Right renal pelvis (tissue), 4 donors: ENCODE measurements at regions not wholly inside any gene's neighbourhood (a gene's known extent, or its start where the extent isn't known, plus 50 kb on each side); places are given as distances from the start of the nearest gene placed in this dataset.
"Not testable (repeated sequence)": the region's sequence is repeated elsewhere in the genome, so short reads cannot be mapped to it uniquely, and the experiment has no call there.

Source experiments
- DNase-seq, 4 donors: peaks; one replicate each; pipeline ENCODE4 v3.0.0-alpha.2; 2013; ENCODE audit warnings: low read depth in 4 of 4, low spot score in 3 of 4, missing footprints in 1 of 4

DNA sequence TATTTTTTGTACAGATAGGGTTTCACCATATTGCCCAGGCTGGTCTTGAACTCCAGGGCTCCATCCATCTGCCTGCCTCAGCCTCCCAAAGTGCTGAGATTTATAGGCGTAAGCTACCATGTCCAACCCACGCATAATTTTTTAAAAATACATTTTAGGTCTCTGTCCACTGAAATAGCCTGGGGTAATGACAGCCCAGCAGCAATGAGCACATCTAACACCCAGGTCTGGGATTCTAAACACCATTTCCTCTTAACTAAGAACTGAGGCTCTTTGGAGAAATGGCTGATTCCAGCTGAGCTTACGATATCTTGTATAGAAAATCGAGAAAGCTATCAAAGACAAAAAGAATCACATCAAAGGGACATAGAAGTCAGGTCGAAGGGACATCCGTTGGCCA, 245.3 kb downstream of the PARN start:
- no peak for DNase-seq

- not testable (repeated sequence) for DNase-seq
Observed at GRCh38 chr16:14383844-14384243, 246.2 kb downstream of the PARN start.

- DNase-seq, result no peak
Observed at GRCh38 chr16:14378689-14379467, 251.2 kb downstream of the PARN start.

- DNase-seq, result no peak
Observed at GRCh38 chr16:14378131-14378551, 251.9 kb downstream of the PARN start.

DNA sequence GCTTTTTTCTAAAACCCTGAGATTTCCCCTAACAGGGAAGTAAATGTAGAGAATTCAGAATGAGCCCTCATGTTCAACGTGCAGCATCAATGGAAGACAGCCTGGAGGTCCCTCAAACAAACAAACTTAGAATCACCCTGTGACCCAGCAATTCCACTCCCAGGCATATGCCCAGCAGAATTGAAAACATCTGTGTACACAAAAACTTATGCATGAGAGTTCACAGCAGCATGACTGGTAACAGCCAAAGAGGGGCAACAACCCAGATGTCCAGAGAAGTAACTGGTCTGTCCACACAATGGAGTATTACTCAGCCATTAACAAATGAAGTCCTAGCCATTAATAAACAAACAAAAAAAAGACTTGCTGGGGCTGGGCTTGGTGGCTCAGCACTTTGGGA, 252.7 kb downstream of the PARN start:
- DNase-seq, result no peak

- DNase-seq, result no peak
Observed at GRCh38 chr16:14375132-14375491, 254.9 kb downstream of the PARN start.

GRCh38 chr16:14374451-14375131, 255.5 kb downstream of the PARN start:
- no peak for DNase-seq

DNA sequence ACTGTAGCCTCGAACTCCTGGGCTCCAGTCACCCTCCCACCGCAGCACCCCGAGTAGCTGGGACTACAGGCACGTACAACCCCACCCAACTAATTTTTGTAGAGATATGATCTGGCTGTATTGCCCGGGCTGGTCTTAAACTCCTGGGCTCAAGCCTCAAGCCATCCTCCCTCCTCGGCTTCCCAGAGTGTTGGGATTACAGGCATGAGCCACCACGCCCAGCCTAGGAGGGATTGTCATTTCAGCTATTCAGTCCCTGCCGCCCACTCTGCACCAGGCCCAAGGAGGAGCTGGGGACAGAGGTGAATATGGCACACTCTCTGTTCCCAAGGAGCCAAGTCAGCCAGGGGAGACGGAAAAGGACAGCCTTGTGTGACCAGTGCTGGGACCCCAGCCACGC, 256.2 kb downstream of the PARN start:
- DNase-seq, result no peak

DNA sequence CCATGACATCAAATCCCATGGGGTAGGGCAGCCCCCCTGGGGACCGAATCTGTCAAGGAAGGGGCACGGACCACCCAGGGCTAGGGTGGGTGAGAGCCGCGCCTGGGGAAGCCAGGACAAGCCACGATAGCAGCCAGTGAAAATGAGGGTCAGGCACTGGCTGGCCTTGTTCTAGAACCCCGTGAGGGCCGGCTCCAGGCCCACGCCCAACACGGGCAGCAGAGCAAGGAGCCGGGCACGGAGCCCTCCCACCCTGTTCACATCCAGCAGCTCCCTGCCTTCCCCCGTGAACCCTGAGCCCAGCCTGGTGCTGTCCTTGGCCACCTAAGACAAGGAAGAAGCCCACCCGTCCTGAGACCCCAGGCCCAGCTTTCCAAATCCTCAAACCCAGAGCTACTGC, 256.7 kb downstream of the PARN start:
- DNase-seq, result no peak

- no peak for DNase-seq
Observed at GRCh38 chr16:14372471-14372870, 257.6 kb downstream of the PARN start.

DNA sequence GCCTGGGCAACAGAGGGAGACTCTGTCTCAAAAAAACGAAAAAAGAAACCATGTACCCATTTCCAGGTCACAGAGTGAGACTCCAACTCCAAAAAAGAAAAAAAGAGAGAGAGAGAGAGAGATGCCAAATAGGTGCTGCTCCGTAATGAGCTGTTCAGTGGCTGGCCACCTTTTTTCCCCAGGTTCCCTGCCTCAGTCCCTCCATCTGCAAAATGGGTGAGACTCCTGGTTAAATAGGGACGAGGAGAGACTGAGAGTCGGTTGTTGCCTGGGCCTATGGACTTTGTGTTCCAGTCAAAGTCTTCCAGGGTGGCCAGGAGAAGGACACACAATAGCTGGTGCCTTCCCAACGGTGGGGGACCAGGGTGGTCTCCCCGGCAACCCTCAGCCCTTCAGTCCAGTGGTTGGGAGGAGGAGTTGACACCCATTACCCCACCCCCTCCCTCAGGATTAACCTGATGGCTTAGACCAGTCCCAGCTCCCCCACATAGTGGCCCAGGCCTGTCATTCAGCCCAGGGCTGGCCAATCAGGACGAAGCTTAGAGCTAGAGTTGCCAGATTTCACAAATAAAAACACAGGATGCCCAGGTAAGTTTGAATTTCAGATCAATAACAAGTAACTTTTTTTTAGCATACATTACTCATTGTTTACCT, 258.2 kb downstream of the PARN start:
- DNase-seq, result no peak

DNA sequence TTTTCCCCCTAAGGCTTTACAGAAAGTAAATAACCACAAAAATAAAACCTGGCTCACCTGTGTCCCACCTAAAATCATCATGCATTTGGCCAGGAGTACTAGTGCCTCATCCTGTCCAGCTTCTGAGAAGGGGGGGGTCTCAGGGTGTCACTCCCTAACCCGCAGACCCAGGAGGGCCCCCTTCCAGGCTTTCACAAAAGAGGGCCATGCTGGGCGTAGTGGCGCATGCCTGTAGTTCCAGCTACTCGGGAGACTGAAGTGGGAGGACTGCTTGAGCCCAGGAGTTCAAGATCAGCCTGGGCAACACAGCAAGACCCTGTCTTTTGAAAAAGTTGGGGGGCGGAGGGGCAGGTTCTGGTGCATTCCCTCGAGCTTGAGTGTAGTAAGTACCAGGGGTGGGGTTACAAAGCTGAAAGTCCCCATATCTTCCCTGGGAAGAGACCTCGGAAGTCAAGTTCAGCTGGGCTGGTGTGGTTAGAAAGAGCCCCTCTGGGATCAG, 259.3 kb downstream of the PARN start:
- no peak for DNase-seq

DNA sequence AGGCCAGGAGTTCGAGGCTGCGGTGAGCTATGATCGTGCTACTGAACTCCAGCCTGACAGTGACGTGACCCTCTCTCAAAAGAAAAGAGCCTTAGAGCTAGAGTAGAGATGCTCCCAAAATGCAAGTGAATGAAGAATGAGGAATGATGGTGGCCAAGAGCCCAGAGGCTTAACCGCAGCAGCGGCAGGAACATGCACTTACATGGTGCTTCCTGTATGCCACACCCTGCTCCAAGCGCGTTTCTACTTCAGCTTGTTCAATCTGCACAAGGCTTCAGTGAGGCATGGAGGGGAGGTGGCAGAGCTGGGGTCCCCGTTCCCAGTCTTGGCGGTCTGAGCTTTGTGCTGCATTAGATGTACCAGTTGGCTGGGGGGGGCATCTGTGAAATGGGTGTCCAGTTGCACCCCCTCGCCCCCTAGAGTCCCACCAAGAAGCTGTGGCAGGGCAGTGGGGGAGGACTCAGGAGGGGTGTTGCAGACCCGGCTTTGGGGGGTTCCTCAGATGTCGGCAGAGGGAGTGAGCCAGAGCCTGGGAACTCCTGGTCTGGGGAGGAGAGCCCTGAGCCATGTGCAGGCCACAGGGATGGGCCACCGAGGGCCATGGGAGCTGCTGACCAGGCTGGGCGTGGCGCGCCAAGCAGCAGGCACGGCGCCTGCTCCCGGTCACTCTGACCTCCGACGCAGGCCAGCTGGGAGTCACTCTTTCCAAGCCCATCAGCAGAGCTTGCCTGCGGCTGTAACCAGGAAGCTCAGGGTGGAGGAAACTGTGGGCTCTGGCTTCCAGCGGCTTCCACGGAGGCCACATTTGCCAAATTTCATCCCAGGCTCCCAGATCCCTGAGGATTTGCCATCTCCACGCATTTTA, 260.1 kb downstream of the PARN start:
- DNase-seq, result no peak

DNA sequence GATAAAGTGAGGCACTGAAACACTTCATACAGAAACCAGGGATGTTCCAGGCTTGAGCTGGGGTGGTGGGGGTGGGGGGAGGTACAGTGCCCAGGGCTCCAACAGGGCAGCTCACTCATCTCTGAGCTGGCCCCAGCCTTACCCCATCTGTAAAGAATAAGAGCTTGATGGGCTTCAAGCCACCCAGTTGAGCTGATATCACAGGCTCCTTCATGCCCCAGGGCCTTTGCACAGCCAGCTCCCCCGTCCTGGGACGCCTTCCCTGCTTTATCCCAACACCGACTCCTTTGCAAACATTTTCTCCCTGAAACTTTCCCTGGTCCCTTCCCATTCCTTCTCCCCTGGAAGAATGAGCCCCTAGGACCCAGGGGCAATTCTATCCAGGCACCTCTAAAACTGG, 261.7 kb downstream of the PARN start:
- no peak for DNase-seq

DNA sequence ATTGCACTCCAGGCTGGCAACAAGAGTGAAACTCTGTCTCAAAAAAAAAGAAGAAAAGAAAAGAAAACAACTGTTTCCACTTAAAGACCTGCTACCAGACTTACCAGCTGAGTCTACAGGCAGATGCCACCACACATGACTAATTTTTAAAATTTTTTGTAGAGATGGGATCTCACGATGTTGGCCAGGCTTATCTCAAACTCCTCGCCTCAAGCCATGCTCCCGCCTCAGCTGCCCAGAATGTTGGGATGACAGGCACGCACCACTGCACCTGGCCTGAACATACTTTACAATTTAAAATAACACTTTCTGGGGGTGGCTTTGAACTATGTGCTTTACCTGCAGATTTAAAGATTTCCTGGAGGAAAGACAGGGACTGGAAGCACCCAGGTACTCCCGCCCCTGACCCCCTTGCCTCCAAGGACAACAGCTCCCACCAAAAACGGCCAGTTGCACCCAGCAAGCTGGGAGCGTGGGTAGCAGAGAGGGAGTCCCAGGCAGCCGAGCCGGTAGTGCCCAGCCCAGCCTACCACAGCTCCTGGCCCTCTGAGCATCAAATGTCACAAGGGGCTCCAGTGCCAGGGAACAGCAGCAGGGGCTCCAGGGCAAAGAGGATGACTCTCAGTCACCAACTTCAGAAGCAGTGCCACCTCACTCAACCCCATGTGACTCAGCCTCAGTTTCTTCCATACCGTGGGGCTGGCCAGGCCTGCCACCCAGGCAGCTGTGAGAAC, 262.9 kb downstream of the PARN start:
- no peak for DNase-seq

- DNase-seq, result no peak
Observed at GRCh38 chr16:14366447-14366846, 263.6 kb downstream of the PARN start.

DNA sequence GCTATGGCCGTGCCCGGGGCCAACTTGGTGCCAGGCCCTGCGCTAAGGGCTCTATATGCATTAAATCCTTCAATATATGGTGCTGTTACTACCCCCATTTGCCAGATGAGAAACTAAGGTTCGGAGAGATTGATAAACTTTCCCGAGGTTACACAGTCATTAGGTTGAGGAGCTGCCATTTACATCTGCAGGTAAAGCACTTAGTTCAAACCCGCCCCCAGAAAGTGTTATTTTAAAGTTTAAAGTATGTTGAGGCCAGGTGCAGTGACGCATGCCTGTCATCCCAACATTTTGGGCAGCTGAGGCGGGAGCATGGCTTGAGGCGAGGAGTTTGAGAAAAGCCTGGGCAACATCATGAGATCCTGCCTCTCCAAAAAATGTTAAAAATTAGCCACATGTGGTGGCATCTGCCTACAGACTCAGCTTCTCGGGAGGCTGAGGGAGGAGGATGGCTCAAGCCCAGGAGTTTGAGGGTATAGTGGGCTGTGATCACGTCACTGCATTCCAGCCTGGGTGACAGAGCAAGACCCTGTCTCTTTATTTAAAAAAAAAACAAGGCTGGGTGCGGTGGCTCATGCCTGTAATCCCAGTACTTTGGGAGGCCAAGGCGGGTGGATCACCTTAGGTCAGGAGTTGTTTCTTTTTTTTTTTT, 264.7 kb downstream of the PARN start:
- no peak for DNase-seq

- DNase-seq, result peak; percentile 12 to 31 (median 18)
Observed at GRCh38 chr16:14364386-14365199, 265.5 kb downstream of the PARN start.

DNA sequence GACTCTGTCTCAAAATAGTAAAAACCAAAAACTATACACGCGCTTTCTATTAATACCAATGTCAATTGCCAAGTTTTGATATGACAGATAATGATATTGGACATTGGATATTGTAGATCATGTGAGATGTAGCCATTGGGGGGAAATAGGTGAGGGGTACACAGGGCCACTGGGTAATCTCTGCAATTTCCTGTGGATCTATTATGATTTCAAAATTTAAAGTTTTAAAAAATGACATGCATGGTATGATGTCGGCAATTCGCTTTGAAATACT, 266.0 kb downstream of the PARN start:
- DNase-seq, result no peak
